ENCODE measurements at regions not wholly inside any gene's neighbourhood (a gene's known extent, or its start where the extent isn't known, plus 50 kb on each side); places are given as distances from the start of the nearest gene placed in this dataset.

DNA sequence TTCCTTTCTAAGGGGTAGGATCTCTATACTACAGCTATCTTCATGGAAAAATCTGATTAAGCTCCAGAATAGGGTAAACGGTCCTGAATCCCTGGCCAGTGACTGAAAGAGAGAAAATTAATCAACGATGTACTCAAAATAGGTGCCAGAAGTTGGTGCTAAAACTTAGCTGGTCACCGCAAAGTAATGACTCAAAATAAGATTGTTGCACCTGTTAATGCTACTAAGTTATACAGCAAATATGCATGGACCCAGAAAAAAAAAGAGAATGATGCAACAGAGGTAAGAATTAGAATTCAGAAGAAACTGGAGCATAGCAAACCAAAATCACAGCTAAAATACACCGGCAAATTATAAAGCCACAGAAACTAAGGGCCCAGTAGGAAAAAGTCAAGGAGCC lies 239.7 kb upstream of the FAM241A start:
- TF ChIP-seq POLR2A (IDR thresholded peaks at IDR 0.05; ENCODE audit: low read depth, low read length) (no peak), POLR2AphosphoS5 (IDR thresholded peaks at IDR 0.05; ENCODE audit: insufficient read depth, low read depth, low read length) (no peak), EZH2 (IDR thresholded peaks at IDR 0.05; ENCODE audit: borderline replicate concordance, low read depth, low read length, severe bottlenecking) (no peak), FOS (IDR thresholded peaks at IDR 0.05; ENCODE audit: borderline replicate concordance, insufficient read depth, low read length) (no peak), JUN (IDR thresholded peaks at IDR 0.05; ENCODE audit: borderline replicate concordance, insufficient read depth, insufficient read length, low read depth) (no peak), GATA2 (IDR thresholded peaks at IDR 0.05; ENCODE audit: insufficient read depth, insufficient read length, low read depth, low read length) (no peak)
- TF ChIP-seq, protein P1, sequence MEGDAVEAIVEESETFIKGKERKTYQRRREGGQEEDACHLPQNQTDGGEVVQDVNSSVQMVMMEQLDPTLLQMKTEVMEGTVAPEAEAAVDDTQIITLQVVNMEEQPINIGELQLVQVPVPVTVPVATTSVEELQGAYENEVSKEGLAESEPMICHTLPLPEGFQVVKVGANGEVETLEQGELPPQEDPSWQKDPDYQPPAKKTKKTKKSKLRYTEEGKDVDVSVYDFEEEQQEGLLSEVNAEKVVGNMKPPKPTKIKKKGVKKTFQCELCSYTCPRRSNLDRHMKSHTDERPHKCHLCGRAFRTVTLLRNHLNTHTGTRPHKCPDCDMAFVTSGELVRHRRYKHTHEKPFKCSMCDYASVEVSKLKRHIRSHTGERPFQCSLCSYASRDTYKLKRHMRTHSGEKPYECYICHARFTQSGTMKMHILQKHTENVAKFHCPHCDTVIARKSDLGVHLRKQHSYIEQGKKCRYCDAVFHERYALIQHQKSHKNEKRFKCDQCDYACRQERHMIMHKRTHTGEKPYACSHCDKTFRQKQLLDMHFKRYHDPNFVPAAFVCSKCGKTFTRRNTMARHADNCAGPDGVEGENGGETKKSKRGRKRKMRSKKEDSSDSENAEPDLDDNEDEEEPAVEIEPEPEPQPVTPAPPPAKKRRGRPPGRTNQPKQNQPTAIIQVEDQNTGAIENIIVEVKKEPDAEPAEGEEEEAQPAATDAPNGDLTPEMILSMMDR (IDR thresholded peaks at IDR 0.05; ENCODE audit: extremely low read depth in 1 of 2, insufficient read depth in 1 of 2, low read depth in 1 of 2, low read length in 2 of 2), result no peak
- TF ChIP-seq, protein P2, sequence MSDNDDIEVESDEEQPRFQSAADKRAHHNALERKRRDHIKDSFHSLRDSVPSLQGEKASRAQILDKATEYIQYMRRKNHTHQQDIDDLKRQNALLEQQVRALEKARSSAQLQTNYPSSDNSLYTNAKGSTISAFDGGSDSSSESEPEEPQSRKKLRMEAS (IDR thresholded peaks at IDR 0.05; ENCODE audit: insufficient read depth, insufficient read length), result no peak

Data from endothelial cell of umbilical vein (primary cell).